GM18517 (cell line): ENCODE measurements at regions not wholly inside any gene's neighbourhood (a gene's known extent, or its start where the extent isn't known, plus 50 kb on each side); places are given as distances from the start of the nearest gene placed in this dataset.
"Not testable (repeated sequence)": the region's sequence is repeated elsewhere in the genome, so short reads cannot be mapped to it uniquely, and the experiment has no call there.

ENCODE experiments used
- ATAC-seq: cut with Tn5 transposase; IDR thresholded peaks from one replicate; pipeline ENCODE4 v1.9.1; 2021; ENCODE audit warnings: mild to moderate bottlenecking, moderate library complexity; ENCODE audit not compliant: unreplicated experiment

- no peak for ATAC-seq
Measured at GRCh38 chr13:90254437-90254836, 1093.0 kb upstream of the MIR17HG start.

- no peak for ATAC-seq
Measured at GRCh38 chr13:90256746-90257145, 1090.7 kb upstream of the MIR17HG start.

- ATAC-seq = no peak
Measured at GRCh38 chr13:90258129-90258528, 1089.4 kb upstream of the MIR17HG start.

- no peak for ATAC-seq
Measured at GRCh38 chr13:90261343-90261742, 1086.1 kb upstream of the MIR17HG start.

- no peak for ATAC-seq
Measured at GRCh38 chr13:90270226-90270625, 1077.3 kb upstream of the MIR17HG start.

GRCh38 chr13:90272356-90272755, 1075.1 kb upstream of the MIR17HG start:
- no peak for ATAC-seq

- ATAC-seq = no peak
Measured at GRCh38 chr13:90276216-90276615, 1071.3 kb upstream of the MIR17HG start.

- ATAC-seq = not testable (repeated sequence)
Measured at GRCh38 chr13:90278231-90278630, 1069.3 kb upstream of the MIR17HG start.

GRCh38 chr13:90281709-90282108, 1065.8 kb upstream of the MIR17HG start:
- no peak for ATAC-seq

GRCh38 chr13:90287521-90287920, 1060.0 kb upstream of the MIR17HG start:
- no peak for ATAC-seq

- ATAC-seq = no peak
Measured at GRCh38 chr13:90293793-90294361, 1053.6 kb upstream of the MIR17HG start.

- ATAC-seq = no peak
Measured at GRCh38 chr13:90299238-90299637, 1048.2 kb upstream of the MIR17HG start.

GRCh38 chr13:90300015-90300414, 1047.5 kb upstream of the MIR17HG start:
- no peak for ATAC-seq

GRCh38 chr13:90302107-90302506, 1045.4 kb upstream of the MIR17HG start:
- ATAC-seq = no peak

- ATAC-seq = no peak
Measured at GRCh38 chr13:90305796-90306195, 1041.7 kb upstream of the MIR17HG start.

- no peak for ATAC-seq
Measured at GRCh38 chr13:90307136-90307535, 1040.4 kb upstream of the MIR17HG start.

GRCh38 chr13:90308249-90308648, 1039.2 kb upstream of the MIR17HG start:
- ATAC-seq = no peak

GRCh38 chr13:90311929-90312328, 1035.6 kb upstream of the MIR17HG start:
- no peak for ATAC-seq

GRCh38 chr13:90315061-90315460, 1032.4 kb upstream of the MIR17HG start:
- no peak for ATAC-seq

- no peak for ATAC-seq
Measured at GRCh38 chr13:90320664-90321063, 1026.8 kb upstream of the MIR17HG start.

GRCh38 chr13:90321281-90321931, 1026.1 kb upstream of the MIR17HG start:
- no peak for ATAC-seq

- no peak for ATAC-seq
Measured at GRCh38 chr13:90329641-90330040, 1017.8 kb upstream of the MIR17HG start.

GRCh38 chr13:90331974-90332373, 1015.5 kb upstream of the MIR17HG start:
- ATAC-seq = no peak
